DMS 273 (cell line): ENCODE measurements at regions not wholly inside any gene's neighbourhood (a gene's known extent, or its start where the extent isn't known, plus 50 kb on each side); places are given as distances from the start of the nearest gene placed in this dataset.
"Not testable (repeated sequence)": the region's sequence is repeated elsewhere in the genome, so short reads cannot be mapped to it uniquely, and the experiment has no call there.

Experiments
- DNase-seq: peaks from one replicate; lab custom pipeline; 2025; ENCODE audit not compliant: unreplicated experiment; lab: John Stamatoyannopoulos, UW

DNA sequence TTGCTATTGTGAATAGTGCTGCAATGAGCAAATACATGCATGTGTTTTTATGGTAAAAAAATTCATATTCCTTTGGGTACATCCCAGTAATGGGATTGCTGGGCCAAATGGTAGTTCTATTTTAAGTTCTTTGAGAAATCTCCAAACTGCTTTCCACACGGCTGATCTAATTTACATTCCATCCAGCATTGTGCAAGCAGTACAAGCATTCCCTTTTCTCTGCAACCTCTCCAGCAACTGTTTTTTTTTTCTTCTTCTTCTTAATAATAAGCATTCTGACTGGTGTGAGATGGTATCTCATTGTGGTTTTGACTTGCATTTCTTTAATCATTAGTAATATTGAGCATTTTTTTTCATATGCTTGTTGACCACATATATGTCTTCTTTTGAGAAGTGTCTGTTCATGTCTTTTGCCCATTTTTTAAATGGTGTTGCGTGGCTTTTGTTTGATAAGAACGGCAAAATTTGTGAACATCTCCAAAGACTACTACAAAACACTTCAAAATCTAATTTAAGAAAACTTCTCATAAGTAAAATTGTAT lies 136.1 kb upstream of the MYO3A start:
- DNase-seq: no peak

DNA sequence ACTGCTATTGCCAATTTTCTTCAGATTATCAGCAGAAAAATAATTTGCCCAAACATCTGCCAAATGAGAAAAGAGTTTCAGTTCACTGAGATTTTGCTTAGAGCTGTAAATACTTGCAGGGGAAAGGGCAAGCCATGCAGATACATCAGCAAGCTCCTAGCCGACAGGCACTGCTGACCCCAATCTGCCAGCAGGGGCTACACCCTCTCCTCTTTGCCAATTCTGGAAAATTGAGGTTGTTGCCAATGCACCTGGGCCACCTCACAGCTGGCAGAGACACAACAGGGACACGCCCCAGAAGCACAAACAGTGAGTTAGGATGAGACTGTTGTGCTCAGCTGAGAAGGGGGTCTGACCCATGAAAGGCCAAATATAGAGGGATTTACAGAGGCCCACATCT lies 129.5 kb upstream of the MYO3A start:
- no peak for DNase-seq

- no peak for DNase-seq
These were observed 128.0 kb upstream of the MYO3A start for GRCh38 chr10:25805986-25806385.

DNA sequence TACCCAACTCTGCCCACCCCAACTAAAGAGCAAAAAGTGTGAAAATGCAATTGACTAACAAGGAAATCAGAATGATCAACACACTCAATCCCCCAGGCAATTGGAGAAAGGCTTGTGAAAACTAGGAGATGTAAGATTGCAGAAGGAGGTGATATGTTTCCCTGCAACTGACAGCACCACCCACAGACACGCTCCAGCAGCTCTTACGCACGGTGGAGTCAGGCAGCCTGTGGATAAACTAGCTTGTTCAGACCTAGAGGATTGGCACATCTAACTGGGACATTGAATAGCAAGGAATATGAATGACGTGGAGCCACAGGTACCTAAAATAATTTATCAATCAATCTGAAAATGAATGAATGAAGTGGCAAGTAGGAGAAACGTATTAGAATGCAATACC lies 125.7 kb upstream of the MYO3A start:
- no peak for DNase-seq

DNA sequence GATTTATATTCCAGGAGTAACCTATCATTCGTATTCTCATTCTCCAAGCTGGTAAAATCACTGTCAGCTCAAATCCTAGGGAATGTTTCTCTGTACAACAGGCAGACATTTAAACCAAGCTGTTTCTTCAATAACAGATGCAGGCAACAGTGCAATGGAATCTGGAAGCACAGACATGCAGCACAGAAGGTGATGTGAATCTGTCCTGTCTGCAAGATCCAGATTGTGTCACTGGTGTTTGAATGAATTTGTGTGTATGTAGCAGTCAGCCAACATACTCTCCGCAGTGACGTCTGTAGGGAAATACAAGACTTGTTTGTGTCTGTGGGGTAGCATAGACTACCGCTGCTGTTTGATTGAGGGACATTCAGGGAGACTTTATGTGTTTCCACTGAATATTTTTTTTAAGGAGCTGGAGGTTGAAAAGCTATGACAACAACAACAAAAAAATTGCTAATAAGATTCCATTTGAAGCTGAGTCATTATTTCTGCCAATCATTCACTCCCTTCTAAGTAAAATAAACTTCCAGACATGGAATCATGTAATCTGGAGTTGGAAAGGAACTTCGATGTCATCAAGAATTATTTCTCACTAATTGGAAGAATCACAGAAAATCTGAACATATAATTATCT lies 122.9 kb upstream of the MYO3A start:
- DNase-seq: no peak

GRCh38 chr10:25813511-25813910 lies 120.5 kb upstream of the MYO3A start:
- no peak for DNase-seq

GRCh38 chr10:25815236-25815635 lies 118.8 kb upstream of the MYO3A start:
- no peak for DNase-seq

- no peak for DNase-seq
These were observed 117.8 kb upstream of the MYO3A start for GRCh38 chr10:25815999-25816768.

DNA sequence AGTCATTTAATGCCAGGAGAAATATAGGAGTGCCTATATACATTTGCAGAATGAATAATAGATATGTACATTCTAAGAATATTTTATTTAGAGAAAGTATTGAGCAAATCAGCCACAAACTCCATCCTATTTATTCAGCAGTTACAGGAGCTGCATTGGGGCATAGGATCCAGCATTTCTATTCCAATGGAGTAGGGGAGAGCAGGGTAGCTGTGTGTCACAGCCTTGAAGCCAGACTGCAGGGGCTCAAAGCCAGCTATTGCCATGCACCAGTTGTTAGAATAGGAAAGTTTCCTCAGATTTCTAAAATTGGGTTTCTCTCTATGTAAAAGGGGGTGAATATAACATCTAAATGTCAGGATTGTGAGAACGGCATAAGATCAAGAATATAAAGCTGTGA lies 116.8 kb upstream of the MYO3A start:
- DNase-seq: no peak

DNA sequence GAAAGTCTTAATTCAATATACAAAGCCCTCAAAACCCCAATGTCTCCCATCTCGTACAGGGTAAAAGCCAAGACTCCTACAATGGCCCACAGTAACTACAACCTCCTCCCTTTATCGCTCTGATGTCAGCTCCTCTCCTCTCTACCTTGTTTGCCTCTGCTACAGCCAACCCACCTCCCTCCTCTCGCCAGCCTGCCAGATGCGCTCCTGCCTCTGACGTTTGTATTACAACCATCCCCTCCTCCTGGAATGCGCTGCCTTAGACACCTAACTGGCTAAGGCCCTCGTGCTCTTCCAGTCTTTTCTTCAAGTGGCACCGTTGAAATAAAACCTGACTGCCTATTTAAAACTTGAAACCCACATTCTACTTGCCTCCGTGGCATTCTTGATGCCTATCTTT lies 115.3 kb upstream of the MYO3A start:
- no peak for DNase-seq

DNA sequence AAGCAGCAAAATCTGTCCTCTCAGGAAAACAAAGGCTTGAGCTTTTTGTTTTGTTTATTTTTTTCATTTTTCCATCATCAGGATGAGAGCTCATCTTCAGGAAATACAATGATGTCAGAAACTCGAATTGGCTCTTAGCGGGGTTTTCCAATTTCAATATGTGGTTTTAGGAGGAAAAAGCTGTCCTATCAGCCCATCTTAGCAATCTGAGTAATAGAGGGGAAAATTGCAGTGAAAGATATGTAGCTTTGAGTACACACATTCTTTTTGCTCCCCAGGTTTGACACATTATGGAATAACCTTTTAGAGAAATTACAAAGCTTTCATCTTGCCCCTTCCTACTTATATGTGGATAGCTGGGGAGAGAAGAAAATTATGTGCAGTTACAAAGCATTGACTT lies 113.6 kb upstream of the MYO3A start:
- DNase-seq: no peak

GRCh38 chr10:25820874-25821273 lies 113.2 kb upstream of the MYO3A start:
- no peak for DNase-seq

DNA sequence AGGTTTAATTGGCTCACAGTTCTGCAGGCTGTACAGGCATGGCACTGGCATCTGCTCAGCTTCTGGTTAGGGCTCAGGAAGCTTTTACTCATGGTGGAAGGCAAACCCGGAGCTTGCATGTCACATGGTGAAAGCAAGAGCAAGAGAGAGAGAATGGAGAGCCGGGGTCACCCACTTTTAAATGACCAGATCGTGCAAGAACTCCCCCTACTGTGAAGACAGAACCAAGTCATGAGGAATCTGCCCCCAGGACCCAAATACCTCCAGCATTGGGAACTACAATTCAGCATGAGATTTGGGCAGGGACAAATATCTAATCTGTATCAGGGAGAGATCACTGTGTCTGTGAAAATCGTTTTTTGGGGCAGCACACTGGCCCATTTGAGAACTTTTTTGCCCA lies 110.0 kb upstream of the MYO3A start:
- no peak for DNase-seq

GRCh38 chr10:25828475-25828874 lies 105.6 kb upstream of the MYO3A start:
- DNase-seq: no peak

GRCh38 chr10:25831080-25831479 lies 102.9 kb upstream of the MYO3A start:
- DNase-seq: no peak

DNA sequence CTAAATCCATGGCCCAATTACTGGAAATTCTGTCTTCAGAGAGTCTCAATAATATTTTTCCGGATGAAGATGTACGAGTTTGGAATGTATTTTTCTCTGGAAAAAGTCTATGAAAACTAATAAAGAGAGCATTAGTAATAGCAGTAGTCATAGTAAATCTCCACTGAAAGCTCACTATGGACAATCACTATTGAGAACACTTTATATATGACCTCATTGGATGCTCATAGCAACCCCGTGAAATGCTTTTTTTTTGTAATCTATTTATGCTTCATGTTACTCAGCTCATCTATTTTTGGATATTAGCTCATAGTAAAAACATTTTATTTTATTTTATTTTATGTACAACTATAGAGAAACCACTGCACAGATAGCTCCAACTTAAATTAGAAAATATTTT lies 94.3 kb upstream of the MYO3A start:
- no peak for DNase-seq

- DNase-seq: not testable (repeated sequence)
These were observed 93.2 kb upstream of the MYO3A start for GRCh38 chr10:25840875-25841274.

GRCh38 chr10:25842146-25842545 lies 91.9 kb upstream of the MYO3A start:
- DNase-seq: no peak

GRCh38 chr10:25843551-25844170 lies 90.4 kb upstream of the MYO3A start:
- no peak for DNase-seq

- not testable (repeated sequence) for DNase-seq
These were observed 89.3 kb upstream of the MYO3A start for GRCh38 chr10:25844716-25845115.

GRCh38 chr10:25849268-25849667 lies 84.8 kb upstream of the MYO3A start:
- no peak for DNase-seq

- no peak for DNase-seq
These were observed 84.0 kb upstream of the MYO3A start for GRCh38 chr10:25849988-25850387.
